HAP-1 (cell line): ENCODE measurements at regions not wholly inside any gene's neighbourhood (a gene's known extent, or its start where the extent isn't known, plus 50 kb on each side); places are given as distances from the start of the nearest gene placed in this dataset.

Source experiments
- DNase-seq, 2 experiments: peaks; one replicate each; pipeline ENCODE4 v3.0.0-alpha.2; 2016 to 2020; ENCODE audit warnings: low spot score in 2 of 2
- H3K27me3 ChIP-seq: fragments of 250-450 bp; sonication (Bioruptor Pico); 2 replicates; pipeline ENCODE4 v1.5.1; 2020; ENCODE audit warnings: low read depth, mild to moderate bottlenecking, moderate library complexity
- H3K36me3 ChIP-seq: fragments of 250-450 bp; sonication (Bioruptor Pico); replicated peaks from 2 replicates; pipeline ENCODE4 v1.5.1; 2020; ENCODE audit warnings: mild to moderate bottlenecking
- H3K4me1 ChIP-seq: fragments of 250-450 bp; sonication (Bioruptor Pico); 2 replicates; pipeline ENCODE4 v1.5.1; 2020; ENCODE audit warnings: mild to moderate bottlenecking
- H3K4me3 ChIP-seq: fragments of 250-450 bp; sonication (Bioruptor Pico); 2 replicates; pipeline ENCODE4 v1.5.1; 2020; ENCODE audit warnings: mild to moderate bottlenecking, moderate library complexity
- H3K9me3 ChIP-seq: fragments of 250-450 bp; sonication (Bioruptor Pico); 2 replicates; pipeline ENCODE4 v1.5.1; 2020; ENCODE audit warnings: mild to moderate bottlenecking, moderate library complexity
- in situ Hi-C: fragments of 300-500 bp; cut with MboI; formaldehyde crosslinking; loops from 3 replicates; pipeline ENCODE4 v1.14.3; 2020; ENCODE audit warnings: low sequenced_read_pairs, inconsistent platforms, mixed read lengths

DNA sequence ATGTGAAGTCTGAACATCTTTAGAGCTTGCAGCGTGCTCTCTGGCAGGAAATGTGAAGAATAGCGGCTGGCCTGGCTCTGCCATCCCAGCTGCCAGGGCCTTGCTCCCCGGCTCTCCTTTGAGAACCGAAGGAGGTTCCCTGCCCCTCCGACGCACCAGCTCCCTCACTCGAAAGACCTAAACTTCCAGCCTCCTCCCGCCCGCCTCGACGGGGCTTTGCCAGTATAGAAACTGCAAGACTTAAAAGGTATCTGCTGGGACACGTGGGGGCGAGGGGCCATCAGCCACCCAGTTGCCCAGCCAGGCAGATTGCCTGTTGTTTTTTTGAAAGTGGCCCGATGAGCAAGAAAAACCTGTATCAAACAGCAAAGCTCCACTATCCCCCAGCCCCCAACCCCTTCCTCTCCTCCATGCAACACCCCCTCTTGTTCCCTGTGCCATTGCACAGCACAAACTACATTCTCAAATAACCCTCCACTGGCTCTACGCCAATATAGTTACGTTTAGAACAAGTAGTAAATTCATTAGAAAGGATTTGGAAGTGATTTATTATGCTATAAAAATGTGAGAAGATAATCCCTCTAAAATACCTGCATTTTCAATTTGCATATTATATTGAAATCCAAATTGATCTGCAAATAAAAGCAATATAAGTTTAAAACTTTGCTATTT lies 331.9 kb downstream of the MED10 start:
- no peak for DNase-seq
- Histone ChIP-seq H3K36me3 (no peaks in the 10 kb centered on the region), H3K4me3 (no peak overlapping the region), H3K27me3 (no peaks in the 10 kb centered on the region), H3K9me3 (no peaks in the 10 kb centered on the region), H3K4me1 (no peaks in the 10 kb centered on the region)
- in situ Hi-C loops, result no loop called here

GRCh38 chr5:6043491-6044310 lies 334.6 kb downstream of the MED10 start:
- Histone ChIP-seq H3K9me3 (no peaks in the 10 kb centered on the region), H3K4me3 (no peak overlapping the region), H3K36me3 (no peaks in the 10 kb centered on the region), H3K4me1 (no peaks in the 10 kb centered on the region), H3K27me3 (no peaks in the 10 kb centered on the region)
- in situ Hi-C loops, result no loop called here
- DNase-seq, result no peak

- Histone ChIP-seq H3K27me3 (no peaks in the 10 kb centered on the region), H3K4me1 (no peaks in the 10 kb centered on the region), H3K36me3 (no peaks in the 10 kb centered on the region), H3K9me3 (no peaks in the 10 kb centered on the region), H3K4me3 (no peak overlapping the region)
- DNase-seq, result no peak
- in situ Hi-C loops, result no loop called here
Measured at GRCh38 chr5:6041977-6042550, 336.3 kb downstream of the MED10 start.

- Histone ChIP-seq H3K36me3 (no peaks in the 10 kb centered on the region), H3K4me3 (no peak overlapping the region), H3K9me3 (no peaks in the 10 kb centered on the region), H3K27me3 (no peaks in the 10 kb centered on the region), H3K4me1 (no peaks in the 10 kb centered on the region)
- in situ Hi-C loops, result no loop called here
- DNase-seq, result no peak
Measured at GRCh38 chr5:6039111-6039510, 339.2 kb downstream of the MED10 start.

DNA sequence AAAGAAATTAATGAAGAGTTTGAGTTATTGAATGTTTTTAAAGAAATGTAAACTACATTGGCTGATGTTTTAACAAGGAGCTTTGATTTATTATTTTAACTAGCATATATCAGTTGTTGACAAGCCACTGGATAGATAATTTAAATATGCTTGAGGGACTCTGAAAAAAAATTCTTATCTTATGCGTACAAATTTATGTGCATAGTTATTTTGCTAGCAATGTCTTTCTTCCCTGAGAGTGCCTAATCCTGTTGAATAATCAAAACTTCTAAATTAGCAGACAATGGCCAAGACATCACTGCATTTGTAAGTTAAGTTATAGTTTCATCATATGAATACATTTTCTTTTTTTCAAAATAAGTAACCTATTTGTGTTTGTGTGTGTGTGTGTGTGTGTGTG lies 342.3 kb downstream of the MED10 start:
- Histone ChIP-seq H3K4me1 (no peaks in the 10 kb centered on the region), H3K27me3 (no peaks in the 10 kb centered on the region), H3K4me3 (no peak overlapping the region), H3K9me3 (no peaks in the 10 kb centered on the region), H3K36me3 (no peaks in the 10 kb centered on the region)
- in situ Hi-C loops, result no loop called here
- no peak for DNase-seq

DNA sequence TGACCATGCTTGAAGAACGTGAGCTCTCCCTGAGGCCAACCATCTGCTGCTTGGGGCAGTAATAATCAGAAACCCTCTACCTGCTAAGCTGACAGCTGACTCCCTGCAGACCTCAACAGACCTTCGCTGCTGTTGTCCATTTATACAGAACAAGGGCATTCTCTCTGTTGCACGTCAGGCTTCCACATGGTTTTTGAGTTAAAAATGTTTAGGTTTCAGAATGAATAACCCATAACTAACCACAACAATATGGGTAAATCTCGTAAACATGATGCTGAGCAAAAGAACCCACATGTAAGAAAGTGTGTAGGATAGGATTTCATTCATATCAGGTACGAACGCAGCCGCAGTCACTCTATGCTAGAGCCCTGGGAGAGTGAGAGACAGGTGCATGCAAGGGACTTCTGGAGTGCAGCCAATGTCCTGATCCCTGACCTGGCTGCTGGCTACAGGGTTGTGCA lies 348.5 kb downstream of the MED10 start:
- in situ Hi-C loops, result no loop called here
- H3K36me3 ChIP-seq, result no peaks in the 10 kb centered on the region
- no peak for DNase-seq
- H3K9me3 ChIP-seq, result no peaks in the 10 kb centered on the region
- no peak overlapping the region for H3K4me3 ChIP-seq
- H3K4me1 ChIP-seq, result no peaks in the 10 kb centered on the region
- H3K27me3 ChIP-seq, result no peaks in the 10 kb centered on the region

- DNase-seq, result no peak
- H3K27me3 ChIP-seq, result no peaks in the 10 kb centered on the region
- H3K36me3 ChIP-seq, result no peaks in the 10 kb centered on the region
- no peaks in the 10 kb centered on the region for H3K4me1 ChIP-seq
- no peak overlapping the region for H3K4me3 ChIP-seq
- in situ Hi-C loops, result no loop called here
- no peaks in the 10 kb centered on the region for H3K9me3 ChIP-seq
Measured at GRCh38 chr5:6026766-6027406, 351.5 kb downstream of the MED10 start.

GRCh38 chr5:6019612-6020011 lies 358.7 kb downstream of the MED10 start:
- no peak for DNase-seq
- H3K4me1 ChIP-seq, result no peaks in the 10 kb centered on the region
- no peaks in the 10 kb centered on the region for H3K9me3 ChIP-seq
- in situ Hi-C loops, result no loop called here
- H3K4me3 ChIP-seq, result no peak overlapping the region
- H3K36me3 ChIP-seq, result no peaks in the 10 kb centered on the region
- no peaks in the 10 kb centered on the region for H3K27me3 ChIP-seq

DNA sequence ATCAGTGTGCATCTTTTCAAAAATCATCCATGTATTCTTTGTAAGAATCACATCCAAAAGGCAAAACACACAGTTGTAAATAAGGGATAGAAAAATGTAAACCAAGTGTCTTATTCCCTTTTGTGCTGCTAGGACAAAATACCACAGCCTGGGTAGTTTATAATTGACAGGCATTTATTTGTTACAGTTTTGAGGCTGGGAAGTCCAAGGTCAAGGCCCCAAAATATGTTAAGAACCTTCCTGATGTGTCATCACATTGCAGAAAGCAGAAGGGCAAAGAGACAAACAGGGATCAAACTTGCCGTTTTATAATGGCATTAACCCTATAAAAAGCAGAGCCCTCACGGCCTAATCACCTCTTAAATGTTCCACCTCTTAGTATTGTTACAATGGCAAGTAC lies 364.8 kb downstream of the MED10 start:
- no peak overlapping the region for H3K4me3 ChIP-seq
- DNase-seq, result no peak
- in situ Hi-C loops, result no loop called here

GRCh38 chr5:6011199-6011598 lies 367.1 kb downstream of the MED10 start:
- H3K27me3 ChIP-seq, result no peaks in the 10 kb centered on the region

More for the DNA sequence above, 364.8 kb downstream of the MED10 start:
- Histone ChIP-seq H3K36me3 (no peaks in the 10 kb centered on the region), H3K4me1 (no peaks in the 10 kb centered on the region), H3K9me3 (no peaks in the 10 kb centered on the region), H3K27me3 (no peaks in the 10 kb centered on the region)

DNA sequence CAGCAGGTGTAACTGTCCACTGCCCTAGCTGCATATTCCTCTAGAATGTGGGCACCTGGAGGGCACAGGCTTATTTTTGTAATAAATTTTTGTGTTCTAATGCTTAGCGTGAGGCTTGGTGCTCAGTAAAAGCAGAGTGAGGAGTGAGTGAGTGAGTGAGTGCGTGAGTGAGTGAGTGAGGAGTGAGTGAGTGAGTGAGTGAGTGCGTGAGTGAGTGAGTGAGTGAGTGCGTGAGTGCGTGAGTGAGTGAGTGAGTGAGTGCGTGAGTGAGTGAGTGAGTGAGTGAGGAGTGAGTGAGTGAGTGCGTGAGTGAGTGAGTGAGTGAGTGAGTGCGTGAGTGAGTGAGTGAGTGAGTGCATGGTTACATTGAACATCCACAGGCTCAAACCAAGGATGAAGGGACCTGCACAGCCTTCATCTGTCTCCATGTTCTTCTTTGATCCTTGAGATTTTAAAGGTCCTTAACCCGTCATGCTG lies 371.5 kb downstream of the MED10 start:
- no peak for DNase-seq
- H3K9me3 ChIP-seq, result no peaks in the 10 kb centered on the region
- no peaks in the 10 kb centered on the region for H3K27me3 ChIP-seq
- in situ Hi-C loops, result no loop called here
- H3K4me1 ChIP-seq, result no peaks in the 10 kb centered on the region
- no peak overlapping the region for H3K4me3 ChIP-seq
- no peaks in the 10 kb centered on the region for H3K36me3 ChIP-seq

More at GRCh38 chr5:6011199-6011598, 367.1 kb downstream of the MED10 start:
- Histone ChIP-seq H3K9me3 (no peaks in the 10 kb centered on the region), H3K36me3 (no peaks in the 10 kb centered on the region), H3K4me1 (no peaks in the 10 kb centered on the region), H3K4me3 (no peak overlapping the region)
- in situ Hi-C loops, result no loop called here
- DNase-seq, result no peak

DNA sequence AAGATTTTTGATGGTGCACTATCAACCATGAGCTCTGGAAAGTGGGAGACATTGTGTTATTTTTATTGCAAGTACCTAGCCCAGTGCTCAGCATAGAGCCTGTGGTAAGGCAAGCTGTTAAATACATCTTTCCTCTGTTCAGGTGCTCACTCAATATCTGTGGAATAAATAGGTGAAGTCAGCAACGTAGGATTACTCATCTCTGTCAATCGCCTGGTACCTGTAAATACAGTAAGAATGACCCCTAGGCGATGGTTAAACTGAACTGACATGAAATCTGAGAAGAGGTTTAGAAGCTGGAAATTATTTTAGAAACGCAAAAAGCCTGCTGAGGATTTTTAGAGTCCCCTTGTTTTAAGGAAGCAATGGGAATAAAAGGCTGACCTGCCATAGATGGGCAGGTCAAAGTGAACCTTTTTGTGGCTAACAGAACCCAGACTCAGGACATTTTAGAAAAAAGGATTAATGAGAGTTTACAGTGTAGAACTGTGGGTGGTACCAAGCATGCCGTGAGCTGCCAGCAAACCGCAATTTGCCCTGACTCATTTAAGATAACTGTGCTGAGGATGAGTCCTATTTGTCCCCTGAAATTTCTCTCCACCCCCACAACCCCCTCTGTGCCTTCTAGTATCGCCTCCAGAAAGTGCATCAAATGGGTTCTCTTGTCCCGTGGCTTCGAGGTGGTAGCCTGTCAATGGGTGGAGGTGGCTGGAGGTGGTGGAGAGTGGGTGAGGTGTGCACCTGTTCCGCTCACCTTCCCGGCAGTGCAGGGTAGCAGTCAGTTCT lies 375.1 kb downstream of the MED10 start:
- no peaks in the 10 kb centered on the region for H3K27me3 ChIP-seq
- no peak overlapping the region for H3K4me3 ChIP-seq
- no peak for DNase-seq
- no peaks in the 10 kb centered on the region for H3K4me1 ChIP-seq
- H3K9me3 ChIP-seq, result no peaks in the 10 kb centered on the region
- in situ Hi-C loops, result no loop called here
- no peaks in the 10 kb centered on the region for H3K36me3 ChIP-seq

DNA sequence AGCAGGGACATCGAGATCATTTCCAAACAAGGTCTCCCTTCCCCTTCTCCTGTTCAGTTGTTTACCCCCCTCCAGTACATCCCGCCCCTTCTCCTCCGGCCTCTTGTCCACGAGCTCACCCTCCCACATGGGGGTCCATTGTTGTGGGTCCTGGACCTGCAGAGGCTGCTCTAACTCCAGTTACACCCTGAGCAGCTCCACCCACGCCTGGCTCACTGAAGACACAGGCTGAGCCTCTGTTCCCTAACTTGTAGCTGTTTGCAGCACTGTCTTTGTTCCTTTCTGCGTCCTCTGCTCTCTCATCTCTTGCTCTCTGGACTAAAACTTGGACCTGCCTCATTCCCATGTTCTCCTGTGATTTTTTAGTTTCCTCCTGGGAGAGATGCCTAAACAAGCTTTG lies 377.5 kb downstream of the MED10 start:
- Histone ChIP-seq H3K4me1 (no peaks in the 10 kb centered on the region), H3K36me3 (no peaks in the 10 kb centered on the region), H3K27me3 (no peaks in the 10 kb centered on the region), H3K9me3 (peaks cover 6% of the 10 kb centered on the region; the same call in 1 of the 2 replicates), H3K4me3 (no peak overlapping the region)
- in situ Hi-C loops, result no loop called here
- DNase-seq, result no peak
